BJ (cell line): ENCODE measurements at regions not wholly inside any gene's neighbourhood (a gene's known extent, or its start where the extent isn't known, plus 50 kb on each side); places are given as distances from the start of the nearest gene placed in this dataset.
A peak's percentile ranks its signal among the peaks of the same experiment; 100 is the strongest.
"Not testable (repeated sequence)": the region's sequence is repeated elsewhere in the genome, so short reads cannot be mapped to it uniquely, and the experiment has no call there.

Experiments used
- CTCF ChIA-PET: fragments of 350-600 bp; formaldehyde crosslinking; extraction: SDS; loops from one replicate; lab custom pipeline; 2021; ENCODE audit warnings: antibody characterized with exemption, inconsistent platforms; lab: Yijun Ruan, JAX
- POLR2A ChIA-PET: fragments of 300-600 bp; sonication (Branson Sonifier 250); formaldehyde crosslinking; extraction: SDS; loops from one replicate; lab custom pipeline; 2021; ENCODE audit warnings: antibody characterized with exemption; lab: Charles Lee
- DNase-seq: peaks from one replicate; pipeline ENCODE4 v3.0.0-alpha.2; 2011; ENCODE audit warnings: low read depth
- H3K27me3 ChIP-seq: 2 replicates; pipeline ENCODE4 v1.6.0; 2011; ENCODE audit warnings: low read length; ENCODE audit not compliant: control insufficient read depth, insufficient read depth
- H3K36me3 ChIP-seq: 2 replicates; pipeline ENCODE4 v1.5.1; 2011; ENCODE audit warnings: low read length; ENCODE audit not compliant: control insufficient read depth, insufficient read depth
- H3K4me3 ChIP-seq: 2 replicates; pipeline ENCODE4 v1.5.1; 2011; ENCODE audit warnings: low read depth, mild to moderate bottlenecking, control low read depth, low read length
- CTCF ChIP-seq: IDR thresholded peaks from 2 replicates; pipeline ENCODE4 v1.5.1; 2011; ENCODE audit warnings: low read depth, mild to moderate bottlenecking, control low read depth, inconsistent platforms, low read length, moderate library complexity; ENCODE audit not compliant: insufficient read depth

DNA sequence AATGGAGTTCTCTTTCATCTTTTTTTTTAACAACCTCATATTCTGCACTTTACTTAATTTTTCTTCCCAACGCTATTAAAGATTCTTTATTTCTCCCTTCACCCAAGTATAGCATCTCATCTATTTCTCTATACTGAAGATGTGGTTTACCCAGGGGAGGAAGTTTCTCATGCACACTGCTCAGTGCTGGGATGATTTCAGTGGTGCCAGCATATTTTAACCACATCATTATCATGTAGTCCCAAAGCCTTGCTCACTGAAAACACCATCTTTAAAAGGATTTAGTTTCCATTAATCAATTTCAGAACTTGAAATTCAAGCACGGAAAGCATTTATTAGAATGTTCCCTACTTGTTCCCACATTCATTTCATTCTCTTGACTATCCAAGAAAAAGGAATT is 725.7 kb downstream of the USP25 start:
- TF ChIP-seq CTCF: no peak
- CTCF ChIA-PET: interaction anchor here (1.0 kb wide), 1 partner anchor 10 kb away, joined by 5 read pairs; no protein-coding TSS in a partner anchor

DNA sequence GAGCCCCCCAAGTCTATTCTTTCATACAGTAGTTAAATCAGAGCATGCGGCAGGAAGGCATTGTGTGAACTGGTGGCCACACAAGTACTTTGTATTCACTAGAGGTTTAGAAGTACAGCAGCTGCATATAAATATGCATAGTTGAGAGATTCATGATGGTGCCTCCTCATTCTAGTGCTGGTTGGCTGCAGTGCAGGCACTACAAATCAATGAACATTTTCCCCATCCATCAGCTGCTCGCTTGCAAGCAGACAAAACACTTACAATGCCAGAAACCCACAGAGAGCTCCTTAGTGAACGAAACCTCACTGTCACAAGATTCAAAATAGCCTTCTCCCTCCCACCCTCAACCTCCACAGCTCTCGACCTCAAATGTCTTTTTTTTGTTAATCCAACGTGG is 726.2 kb downstream of the USP25 start:
- POLR2A ChIA-PET: no interaction called here

More for the DNA sequence above, 725.7 kb downstream of the USP25 start:
- H3K27me3 ChIP-seq: no peaks in the 10 kb centered on the region
- no peaks in the 10 kb centered on the region for H3K36me3 ChIP-seq
- POLR2A ChIA-PET: no interaction called here
- no peak overlapping the region for H3K4me3 ChIP-seq
- DNase-seq: no peak

GRCh38 chr21:16457498-16457897 is 727.7 kb downstream of the USP25 start:
- Histone ChIP-seq H3K27me3 (no peaks in the 10 kb centered on the region), H3K36me3 (no peaks in the 10 kb centered on the region), H3K4me3 (no peak overlapping the region)
- no peak for TF ChIP-seq CTCF
- POLR2A ChIA-PET: no interaction called here
- no peak for DNase-seq
- CTCF ChIA-PET: interaction anchor here (0.9 kb wide), 1 partner anchor 378 kb away, joined by 3 read pairs; no protein-coding TSS in a partner anchor

More for the DNA sequence above, 726.2 kb downstream of the USP25 start:
- CTCF ChIA-PET: no interaction called here
- no peak for TF ChIP-seq CTCF
- Histone ChIP-seq H3K4me3 (no peak overlapping the region), H3K27me3 (no peaks in the 10 kb centered on the region), H3K36me3 (no peaks in the 10 kb centered on the region)
- no peak for DNase-seq

DNA sequence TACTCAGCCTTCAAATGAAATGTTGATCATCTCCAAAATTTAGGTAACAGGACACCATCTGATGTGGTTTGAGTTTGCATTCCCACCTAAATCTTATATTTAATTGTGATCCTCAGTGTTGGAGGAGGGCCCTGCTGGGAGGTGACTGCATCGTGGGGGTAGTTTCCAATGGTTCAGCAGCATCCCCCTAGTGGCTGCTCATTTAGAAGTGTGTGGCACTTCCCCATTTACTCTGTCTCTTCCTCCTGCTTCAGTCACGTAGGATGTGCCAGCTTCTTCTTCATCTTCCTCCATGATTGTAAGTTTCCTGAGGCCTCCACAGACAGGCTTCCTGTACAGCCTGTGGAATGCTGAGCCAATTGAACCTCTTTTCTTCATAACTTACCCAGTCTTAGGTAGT is 731.2 kb downstream of the USP25 start:
- ChIA-PET POLR2A (no interaction called here), CTCF (no interaction called here)
- H3K4me3 ChIP-seq: no peak overlapping the region
- H3K36me3 ChIP-seq: no peaks in the 10 kb centered on the region
- H3K27me3 ChIP-seq: no peaks in the 10 kb centered on the region
- no peak for DNase-seq
- no peak for TF ChIP-seq CTCF

DNA sequence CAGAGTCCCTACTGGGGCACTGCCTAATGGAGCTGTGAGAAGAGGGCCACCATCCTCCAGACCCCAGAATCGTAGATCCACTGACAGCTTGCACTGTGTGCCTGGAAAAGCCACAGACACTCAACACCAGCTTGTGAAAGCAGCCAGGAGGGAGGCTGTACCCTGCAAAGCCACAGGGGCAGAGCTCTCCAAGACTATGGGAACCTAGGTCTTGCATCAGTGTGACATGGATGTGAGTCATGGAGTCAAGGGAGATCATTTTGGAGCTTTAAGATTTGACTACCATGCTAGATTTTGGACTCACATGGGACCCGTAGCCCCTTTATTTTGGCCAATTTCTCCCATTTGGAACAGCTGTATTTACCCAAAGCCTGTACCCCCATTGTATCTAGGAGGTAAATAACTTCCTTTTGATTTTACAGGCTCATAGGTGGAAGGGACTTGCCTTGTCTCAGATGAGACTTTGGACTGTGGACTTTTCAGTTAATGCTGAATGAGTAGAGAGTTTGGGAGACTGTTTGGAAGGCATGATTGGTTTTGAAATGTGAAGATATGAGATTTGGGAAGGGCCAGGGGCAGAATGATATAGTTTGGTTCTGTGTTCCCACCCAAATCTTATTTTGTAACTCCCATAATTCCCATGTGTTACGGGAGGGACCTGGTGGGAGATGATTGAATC is 734.6 kb downstream of the USP25 start:
- POLR2A ChIA-PET: interaction anchor here (0.6 kb wide), 1 partner anchor 85 kb away, joined by 3 read pairs; no protein-coding TSS in a partner anchor
- DNase-seq, H3K27me3 ChIP-seq, CTCF ChIA-PET, H3K36me3 ChIP-seq, H3K4me3 ChIP-seq: not testable (repeated sequence)

- no peaks in the 10 kb centered on the region for H3K27me3 ChIP-seq
- no peak for TF ChIP-seq CTCF
- ChIA-PET POLR2A (no interaction called here), CTCF (no interaction called here)
- no peaks in the 10 kb centered on the region for H3K36me3 ChIP-seq
- no peak overlapping the region for H3K4me3 ChIP-seq
- peak; percentile 4 for DNase-seq
Measured at GRCh38 chr21:16468184-16468583, 738.4 kb downstream of the USP25 start.
